NCI-H748 (cell line): ENCODE measurements at regions not wholly inside any gene's neighbourhood (a gene's known extent, or its start where the extent isn't known, plus 50 kb on each side); places are given as distances from the start of the nearest gene placed in this dataset.
"Not testable (repeated sequence)": the region's sequence is repeated elsewhere in the genome, so short reads cannot be mapped to it uniquely, and the experiment has no call there.

ENCODE experiments used
- DNase-seq: peaks from one replicate; lab custom pipeline; 2025; ENCODE audit not compliant: unreplicated experiment; lab: John Stamatoyannopoulos, UW

DNA sequence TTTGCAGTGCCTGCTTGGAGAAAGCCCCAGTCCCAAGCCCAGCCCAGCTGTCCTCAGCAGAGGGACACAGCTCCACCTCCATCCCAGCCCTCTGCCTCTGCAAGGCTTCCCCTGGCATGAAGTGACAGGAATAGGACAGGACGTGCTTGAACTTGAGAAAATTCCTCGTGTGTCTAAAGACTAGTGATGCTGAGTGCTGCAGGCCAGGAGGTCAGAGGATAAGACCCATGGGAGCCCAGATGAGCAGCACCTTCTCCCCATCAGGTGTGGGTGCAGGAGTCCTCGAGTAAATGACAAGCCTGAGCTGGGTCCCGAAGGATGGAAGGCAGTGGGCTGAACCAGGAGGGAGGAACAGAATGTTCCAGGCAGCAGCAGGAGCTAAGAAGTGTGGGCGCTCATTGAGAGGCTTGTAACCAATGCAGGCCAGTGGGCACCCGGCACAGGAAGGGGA, 67.8 kb upstream of the UXS1 start:
- DNase-seq, result no peak

DNA sequence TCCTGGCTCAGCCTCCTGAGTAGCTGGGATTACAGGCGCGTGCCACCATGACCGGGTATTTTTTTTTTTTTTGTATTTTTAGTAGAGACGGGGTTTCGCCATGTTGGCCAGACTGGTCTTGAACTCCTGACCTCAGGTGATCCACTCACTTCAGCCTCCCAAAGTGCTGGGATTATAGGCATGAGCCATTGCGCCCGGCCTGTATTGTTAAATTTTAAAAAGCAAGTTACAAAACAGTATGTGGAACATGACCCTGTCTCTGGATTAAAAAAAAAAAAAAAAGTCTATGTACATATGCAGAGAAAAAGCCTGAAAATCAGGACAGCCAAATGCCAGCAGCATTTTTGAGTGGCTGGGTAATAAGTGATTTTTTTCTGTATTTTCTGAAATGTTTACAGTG, 64.8 kb upstream of the UXS1 start:
- DNase-seq, result not testable (repeated sequence)

DNA sequence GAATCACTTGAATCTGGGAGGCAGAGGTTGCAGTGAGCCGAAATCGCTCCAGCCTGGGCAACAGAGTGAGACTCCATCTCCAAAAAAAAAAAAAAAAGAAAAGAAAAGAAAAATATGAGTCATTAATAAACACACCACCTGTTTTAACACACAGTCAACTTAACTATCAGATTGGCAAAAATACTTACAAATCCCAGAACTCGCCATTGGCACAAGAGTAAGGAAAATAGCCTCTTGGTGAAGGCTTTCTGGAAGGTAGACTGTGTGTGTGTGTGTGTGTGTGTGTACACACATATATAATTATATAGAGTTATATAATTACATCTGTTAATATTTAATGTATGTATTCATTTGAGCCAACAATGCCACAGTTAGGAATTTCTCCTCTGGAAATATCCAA, 63.7 kb upstream of the UXS1 start:
- DNase-seq, result no peak

DNA sequence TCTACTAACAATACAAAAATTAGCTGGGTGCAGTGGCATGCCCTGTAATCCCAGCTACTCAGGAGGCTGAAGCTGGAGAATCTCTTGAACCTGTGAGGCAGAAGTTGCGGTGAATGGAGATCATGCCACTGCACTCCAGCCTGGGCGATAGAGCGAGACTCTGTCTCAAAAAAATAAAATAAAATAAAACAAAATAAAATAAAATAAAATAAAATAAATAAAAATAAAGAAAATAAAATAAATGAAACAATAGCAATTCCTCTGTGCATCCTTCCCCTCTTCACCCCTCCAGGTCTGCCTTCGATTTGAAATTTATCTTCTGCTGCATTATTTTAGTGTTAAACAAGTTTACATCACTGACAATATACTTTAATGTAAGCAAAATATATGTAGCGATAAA, 63.0 kb upstream of the UXS1 start:
- DNase-seq, result no peak

DNA sequence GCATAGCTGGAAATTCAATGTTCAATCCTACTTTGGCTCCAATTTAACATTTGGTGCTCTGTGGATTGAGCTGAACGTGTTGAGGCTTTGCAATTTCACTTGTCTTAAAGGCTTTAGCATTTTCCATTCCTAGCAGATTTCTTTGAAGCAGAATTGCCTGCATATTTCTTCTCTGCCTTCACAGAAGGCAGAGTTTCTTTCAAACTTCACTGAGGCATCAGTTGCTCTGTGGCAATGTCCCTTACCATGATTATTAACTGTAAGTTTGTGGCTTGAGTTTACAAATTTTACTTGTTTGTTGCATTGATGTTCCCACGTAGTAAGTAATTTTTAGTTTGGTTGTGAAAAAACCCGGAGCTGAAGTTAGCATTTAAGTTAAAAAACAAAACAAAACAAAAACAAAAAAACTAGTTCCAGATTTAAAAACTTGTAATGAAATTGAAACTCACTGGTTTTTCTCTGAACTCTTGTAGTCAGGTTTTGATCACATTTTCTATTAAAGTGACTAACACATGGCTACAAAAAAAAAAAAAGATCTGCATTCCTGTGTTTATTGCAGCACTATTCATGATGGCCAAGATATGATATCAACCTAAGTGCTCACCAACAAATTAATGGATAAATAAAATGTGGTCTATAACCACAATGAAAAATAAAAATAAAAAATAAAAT, 55.2 kb upstream of the UXS1 start:
- not testable (repeated sequence) for DNase-seq

DNA sequence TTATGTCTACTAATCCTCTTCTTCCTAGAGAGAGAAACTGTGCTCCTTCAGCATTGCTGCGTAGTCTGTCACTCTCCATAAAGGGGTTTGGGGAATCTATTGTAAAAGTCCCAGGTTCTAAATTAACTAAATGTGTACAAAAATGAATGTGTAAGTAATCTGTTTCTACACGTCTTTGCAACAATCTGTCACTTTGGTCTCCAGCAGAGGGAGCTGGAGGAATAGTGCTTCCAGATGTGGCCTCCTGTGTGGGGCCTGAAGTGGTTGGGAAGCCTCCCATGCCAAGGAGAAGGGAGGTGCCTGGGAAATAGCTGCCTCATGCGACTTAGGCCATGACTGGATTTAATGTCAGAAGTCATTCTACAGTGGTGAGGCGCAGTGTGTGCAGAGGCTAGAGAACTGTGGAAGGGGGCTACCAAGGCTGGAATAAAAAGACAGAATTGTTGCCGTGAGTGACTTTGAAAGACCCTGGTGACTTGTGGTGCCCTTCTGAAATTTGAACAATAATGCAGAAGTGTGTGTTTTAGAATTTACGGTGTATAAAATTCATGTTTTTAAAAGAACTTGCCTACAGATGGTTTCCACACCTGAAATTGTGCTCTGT, 54.5 kb upstream of the UXS1 start:
- DNase-seq, result not testable (repeated sequence)
